Fibroblast of lung (primary cell): ENCODE measurements at regions not wholly inside any gene's neighbourhood (a gene's known extent, or its start where the extent isn't known, plus 50 kb on each side); places are given as distances from the start of the nearest gene placed in this dataset.

ENCODE experiments used
- CTCF ChIP-seq, 2 donors: IDR thresholded peaks in 1 of 2; conservative IDR thresholded peaks in 1 of 2; 1 replicate in 1 of 2; 2 replicates in 1 of 2; pipeline ENCODE4 v1.5.1; 2011 to 2012; ENCODE audit warnings: low read length in 2 of 2, control low read depth in 1 of 2, inconsistent platforms in 1 of 2, low read depth in 1 of 2, mild to moderate bottlenecking in 1 of 2
- EZH2 ChIP-seq: IDR thresholded peaks from 2 replicates; pipeline ENCODE4 v1.5.1; 2012; ENCODE audit warnings: low read length, control low read depth, mild to moderate bottlenecking; ENCODE audit errors: missing control alignments

GRCh38 chr18:2236232-2236631, 335.1 kb downstream of the METTL4 start:
- no peak for TF ChIP-seq CTCF (conservative IDR thresholded peaks at IDR 0.05 in 1 of 2, IDR thresholded peaks at IDR 0.05 in 1 of 2; ENCODE audit: low read depth in 1 of 2, low read length in 2 of 2)
- no peak for TF ChIP-seq EZH2
